HEK293T (cell line): ENCODE measurements at regions not wholly inside any gene's neighbourhood (a gene's known extent, or its start where the extent isn't known, plus 50 kb on each side); places are given as distances from the start of the nearest gene placed in this dataset.

ENCODE experiments used
- ELF4 ChIP-seq: fragments of 450-650 bp; IDR thresholded peaks from 2 replicates; pipeline ENCODE4 v1.6.1; 2017; ENCODE audit warnings: antibody characterized with exemption
- FOXA1 ChIP-seq: fragments of 450-650 bp; IDR thresholded peaks from 2 replicates; pipeline ENCODE4 v1.6.1; 2016; ENCODE audit warnings: mild to moderate bottlenecking
- FOXK2 ChIP-seq: fragments of 450-650 bp; IDR thresholded peaks from 2 replicates; pipeline ENCODE4 v1.6.1; 2016; ENCODE audit warnings: mild to moderate bottlenecking
- FOXM1 ChIP-seq: fragments of 450-650 bp; IDR thresholded peaks from 2 replicates; pipeline ENCODE4 v1.6.1; 2017; ENCODE audit warnings: mild to moderate bottlenecking, borderline replicate concordance
- HDGF ChIP-seq: fragments of 450-650 bp; IDR thresholded peaks from 2 replicates; pipeline ENCODE4 v1.6.1; 2017; ENCODE audit warnings: antibody characterized with exemption, borderline replicate concordance
- L3MBTL2 ChIP-seq: fragments of 450-650 bp; conservative IDR thresholded peaks from 2 replicates; pipeline ENCODE4 v1.6.1; 2016; ENCODE audit warnings: mild to moderate bottlenecking
- NFRKB ChIP-seq: fragments of 450-650 bp; IDR thresholded peaks from 2 replicates; pipeline ENCODE4 v1.6.1; 2016; ENCODE audit warnings: mild to moderate bottlenecking, moderate library complexity
- SP1 ChIP-seq: fragments of 450-650 bp; IDR thresholded peaks from 2 replicates; pipeline ENCODE4 v1.6.1; 2017
- SUZ12 ChIP-seq: fragments of 450-650 bp; IDR thresholded peaks from 2 replicates; pipeline ENCODE4 v1.6.1; 2016; ENCODE audit warnings: mild to moderate bottlenecking
- TARDBP ChIP-seq: fragments of 450-650 bp; IDR thresholded peaks from 2 replicates; pipeline ENCODE4 v1.6.1; 2016
- ZNF384 ChIP-seq: fragments of 450-650 bp; IDR thresholded peaks from 2 replicates; pipeline ENCODE4 v1.6.1; 2016

DNA sequence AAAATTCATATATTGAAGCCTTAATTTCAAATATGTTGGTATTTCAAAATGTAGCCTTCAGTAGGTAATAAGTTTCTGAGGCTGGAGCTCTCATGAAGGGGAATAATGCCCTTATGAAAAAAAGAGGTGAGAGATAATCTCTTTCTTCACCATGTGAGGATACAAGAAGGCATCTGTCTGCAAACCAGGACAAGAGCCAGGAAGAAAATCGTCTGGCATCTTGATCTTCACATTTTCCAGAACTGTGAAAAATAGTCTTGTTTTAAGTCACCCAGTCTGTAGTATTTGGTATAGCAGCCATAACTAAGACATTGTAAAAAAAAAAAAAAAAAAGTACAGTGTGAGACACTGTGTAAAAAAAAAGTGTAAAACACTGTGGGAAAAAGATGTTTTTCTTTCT lies 768.9 kb downstream of the TAF11L14 start:
- no peak for TF ChIP-seq FOXA1
- no peak for TF ChIP-seq SUZ12
- no peak for TF ChIP-seq FOXM1
- TF ChIP-seq ZNF384 = no peak
- TF ChIP-seq FOXK2 = no peak
- TF ChIP-seq SP1 = no peak
- no peak for TF ChIP-seq TARDBP
- TF ChIP-seq L3MBTL2 = no peak
- no peak for TF ChIP-seq ELF4
- TF ChIP-seq HDGF = no peak
- TF ChIP-seq NFRKB = no peak
